ENCODE measurements at regions not wholly inside any gene's neighbourhood (a gene's known extent, or its start where the extent isn't known, plus 50 kb on each side); places are given as distances from the start of the nearest gene placed in this dataset.

DNA sequence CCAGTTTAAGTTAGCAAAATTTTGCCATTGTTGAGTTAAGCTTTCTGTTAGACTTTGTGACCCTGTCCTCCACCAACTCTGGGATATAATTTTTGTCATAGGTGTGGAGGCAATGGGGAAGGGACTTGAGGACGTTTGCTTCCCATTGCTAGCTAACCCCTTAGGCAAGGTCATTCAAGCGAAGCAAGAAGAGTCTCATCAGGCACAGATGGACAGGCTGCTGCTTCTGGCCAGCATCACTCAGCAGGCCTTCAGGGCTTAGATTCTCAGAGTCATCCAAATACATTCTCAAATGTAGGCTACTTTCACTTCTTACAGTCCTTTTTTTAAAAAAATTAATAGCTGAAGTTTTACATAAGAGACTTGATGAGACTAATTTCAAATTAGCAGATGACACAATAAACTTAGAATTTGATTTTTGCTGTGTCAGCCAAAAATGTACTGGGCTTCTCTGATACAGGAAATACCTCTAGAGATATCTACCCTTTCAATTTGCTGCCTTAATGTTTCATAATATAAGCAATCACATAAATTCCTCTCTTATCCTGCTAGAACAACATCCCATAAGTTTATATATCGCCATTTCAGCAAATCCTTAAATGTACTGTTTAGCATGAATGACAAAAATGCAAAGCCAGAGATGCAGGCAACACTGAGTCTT is 875.2 kb downstream of the FLRT2 start:
- no peak for TF ChIP-seq POLR2A (IDR thresholded peaks at IDR 0.05)
- TF ChIP-seq, protein P1, sequence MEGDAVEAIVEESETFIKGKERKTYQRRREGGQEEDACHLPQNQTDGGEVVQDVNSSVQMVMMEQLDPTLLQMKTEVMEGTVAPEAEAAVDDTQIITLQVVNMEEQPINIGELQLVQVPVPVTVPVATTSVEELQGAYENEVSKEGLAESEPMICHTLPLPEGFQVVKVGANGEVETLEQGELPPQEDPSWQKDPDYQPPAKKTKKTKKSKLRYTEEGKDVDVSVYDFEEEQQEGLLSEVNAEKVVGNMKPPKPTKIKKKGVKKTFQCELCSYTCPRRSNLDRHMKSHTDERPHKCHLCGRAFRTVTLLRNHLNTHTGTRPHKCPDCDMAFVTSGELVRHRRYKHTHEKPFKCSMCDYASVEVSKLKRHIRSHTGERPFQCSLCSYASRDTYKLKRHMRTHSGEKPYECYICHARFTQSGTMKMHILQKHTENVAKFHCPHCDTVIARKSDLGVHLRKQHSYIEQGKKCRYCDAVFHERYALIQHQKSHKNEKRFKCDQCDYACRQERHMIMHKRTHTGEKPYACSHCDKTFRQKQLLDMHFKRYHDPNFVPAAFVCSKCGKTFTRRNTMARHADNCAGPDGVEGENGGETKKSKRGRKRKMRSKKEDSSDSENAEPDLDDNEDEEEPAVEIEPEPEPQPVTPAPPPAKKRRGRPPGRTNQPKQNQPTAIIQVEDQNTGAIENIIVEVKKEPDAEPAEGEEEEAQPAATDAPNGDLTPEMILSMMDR (IDR thresholded peaks at IDR 0.05) = no peak

Data from thyroid gland (tissue), 4 donors.